Lower leg skin (tissue), 4 donors: ENCODE measurements at regions not wholly inside any gene's neighbourhood (a gene's known extent, or its start where the extent isn't known, plus 50 kb on each side); places are given as distances from the start of the nearest gene placed in this dataset.

ENCODE experiments used
- DNase-seq, 2 donors: peaks; one replicate each; pipeline ENCODE4 v3.0.0-alpha.2; 2019; ENCODE audit warnings: low spot score in 2 of 2
- H3K4me3 ChIP-seq: fragments of 200-600 bp; sonication (generic); 2 replicates; pipeline ENCODE4 v1.5.1; 2017; ENCODE audit warnings: mild to moderate bottlenecking, low read depth; ENCODE audit not compliant: poor library complexity, severe bottlenecking
- CTCF ChIP-seq, 3 donors: fragments of 450-650 bp; IDR thresholded peaks; one replicate each; pipeline ENCODE4 v1.5.1; 2016; ENCODE audit warnings: antibody characterized with exemption in 3 of 3, mild to moderate bottlenecking in 3 of 3, moderate library complexity in 2 of 3
- POLR2A ChIP-seq, 2 donors: fragments of 450-650 bp; IDR thresholded peaks; one replicate each; pipeline ENCODE4 v1.6.1; 2016 to 2017; ENCODE audit warnings: antibody characterized with exemption in 2 of 2, mild to moderate bottlenecking in 1 of 2, moderate library complexity in 1 of 2
- WGBS, 2 donors: methylation state at CpG; one replicate each; pipeline ENCODE4 v1.1.5; 2018; 5-methylcytosine and 5-hydroxymethylcytosine counted together
- intact Hi-C: fragments of 100-400 bp; cut with DNase I; formaldehyde crosslinking; loops from one replicate; pipeline ENCODE4 v1.15.0; 2023; ENCODE audit warnings: low total_unique reads

GRCh38 chr6:12590901-12591300 lies 125.7 kb upstream of the PHACTR1 start:
- no peak overlapping the region for H3K4me3 ChIP-seq
- DNase-seq = no peak
- WGBS, 2 donors = 70 to 87% methylated on average over 2 of the region's 2 CpGs
- TF ChIP-seq POLR2A (IDR thresholded peaks at IDR 0.05) (no peak), CTCF (IDR thresholded peaks at IDR 0.05) (no peak)
- intact Hi-C loops = no loop called here

- no peak for DNase-seq
- no peak overlapping the region for H3K4me3 ChIP-seq
- TF ChIP-seq POLR2A (IDR thresholded peaks at IDR 0.05) = no peak
- no peak for TF ChIP-seq CTCF (IDR thresholded peaks at IDR 0.05)
- 71 to 74% methylated on average over 4 of the region's 4 CpGs for WGBS, 2 donors
- intact Hi-C loops = no loop called here
Observed at GRCh38 chr6:12592634-12593033, 123.9 kb upstream of the PHACTR1 start.

GRCh38 chr6:12593771-12594529 lies 122.6 kb upstream of the PHACTR1 start:
- no peak overlapping the region for H3K4me3 ChIP-seq
- DNase-seq = no peak
- WGBS, 2 donors = 89 to 90% methylated on average over 12 of the region's 12 CpGs
- TF ChIP-seq POLR2A (IDR thresholded peaks at IDR 0.05) = no peak
- TF ChIP-seq CTCF (IDR thresholded peaks at IDR 0.05) = no peak
- intact Hi-C loops = no loop called here

GRCh38 chr6:12594530-12594893 lies 122.1 kb upstream of the PHACTR1 start:
- WGBS, 2 donors = 78 to 82% methylated on average over 3 of the region's 3 CpGs
- H3K4me3 ChIP-seq = no peak overlapping the region
- DNase-seq = no peak
- intact Hi-C loops = no loop called here
- TF ChIP-seq POLR2A (IDR thresholded peaks at IDR 0.05) = no peak
- TF ChIP-seq CTCF (IDR thresholded peaks at IDR 0.05) = no peak

GRCh38 chr6:12595161-12595811 lies 121.3 kb upstream of the PHACTR1 start:
- intact Hi-C loops = no loop called here
- no peak overlapping the region for H3K4me3 ChIP-seq
- no peak for DNase-seq
- 66 to 67% methylated on average over 9 of the region's 9 CpGs for WGBS, 2 donors
- no peak for TF ChIP-seq POLR2A (IDR thresholded peaks at IDR 0.05)
- TF ChIP-seq CTCF (IDR thresholded peaks at IDR 0.05) = no peak
